SK-N-SH treated with all-trans-retinoic acid at 6 μM for 48 hours (cell line): ENCODE measurements at regions not wholly inside any gene's neighbourhood (a gene's known extent, or its start where the extent isn't known, plus 50 kb on each side); places are given as distances from the start of the nearest gene placed in this dataset.

ENCODE experiments used
- ATAC-seq: fragments of 200-7000 bp; cut with Tn5 transposase; 3 replicates; pipeline ENCODE4 v1.9.1; 2020; ENCODE audit warnings: mild to moderate bottlenecking, moderate library complexity
- ARNTL ChIP-seq: fragments of 450-650 bp; formaldehyde crosslinking; IDR thresholded peaks from 2 replicates; pipeline ENCODE4 v1.5.0; 2020; ENCODE audit warnings: low read depth, mild to moderate bottlenecking, moderate library complexity, borderline replicate concordance
- BACH2 ChIP-seq: fragments of 250-450 bp; sonication (Bioruptor Pico); IDR thresholded peaks from 2 replicates; pipeline ENCODE4 v1.9.0; 2021; ENCODE audit warnings: mild to moderate bottlenecking, borderline replicate concordance
- CREB5 ChIP-seq: fragments of 250-450 bp; sonication (Bioruptor Pico); IDR thresholded peaks from 2 replicates; pipeline ENCODE4 v1.5.1; 2020; ENCODE audit warnings: low read depth, mild to moderate bottlenecking, moderate library complexity
- ESRRG ChIP-seq: fragments of 250-450 bp; sonication (Bioruptor Pico); IDR thresholded peaks from 2 replicates; pipeline ENCODE4 v1.6.1; 2021; ENCODE audit warnings: mild to moderate bottlenecking
- GLIS3 ChIP-seq: fragments of 250-450 bp; sonication (Bioruptor Pico); IDR thresholded peaks from 2 replicates; pipeline ENCODE4 v1.5.0; 2020; ENCODE audit warnings: mild to moderate bottlenecking, moderate library complexity
- ISL1 ChIP-seq: fragments of 250-450 bp; sonication (Bioruptor Pico); IDR thresholded peaks from 2 replicates; pipeline ENCODE4 v2.1.2; 2022; ENCODE audit warnings: mild to moderate bottlenecking, moderate library complexity
- PATZ1 ChIP-seq: fragments of 250-450 bp; sonication (Bioruptor Pico); IDR thresholded peaks from 2 replicates; pipeline ENCODE4 v1.8.0; 2020; ENCODE audit warnings: mild to moderate bottlenecking, moderate library complexity, borderline replicate concordance
- PPARA ChIP-seq: fragments of 250-450 bp; sonication (Bioruptor Pico); IDR thresholded peaks from 2 replicates; pipeline ENCODE4 v1.5.0; 2020; ENCODE audit warnings: mild to moderate bottlenecking, borderline replicate concordance
- RARB ChIP-seq: fragments of 250-450 bp; sonication (Bioruptor Pico); IDR thresholded peaks from 2 replicates; pipeline ENCODE4 v1.8.0; 2021; ENCODE audit warnings: mild to moderate bottlenecking, moderate library complexity
- SNAI2 ChIP-seq: fragments of 250-450 bp; sonication (Bioruptor Pico); IDR thresholded peaks from 2 replicates; pipeline ENCODE4 v1.5.0; 2020; ENCODE audit warnings: mild to moderate bottlenecking, moderate library complexity
- TOX ChIP-seq: fragments of 250-450 bp; sonication (Bioruptor Pico); IDR thresholded peaks from 2 replicates; pipeline ENCODE4 v1.8.0; 2021; ENCODE audit warnings: mild to moderate bottlenecking, moderate library complexity, borderline replicate concordance
- TSHZ2 ChIP-seq: fragments of 250-450 bp; sonication (Bioruptor Pico); IDR thresholded peaks from 2 replicates; pipeline ENCODE4 v1.5.0; 2020; ENCODE audit warnings: mild to moderate bottlenecking, moderate library complexity
- ZFP30 ChIP-seq: fragments of 450-650 bp; formaldehyde crosslinking; IDR thresholded peaks from 2 replicates; pipeline ENCODE4 v1.5.0; 2022; ENCODE audit warnings: mild to moderate bottlenecking, moderate library complexity
- ZNF565 ChIP-seq: fragments of 450-650 bp; formaldehyde crosslinking; conservative IDR thresholded peaks from 2 replicates; pipeline ENCODE4 v1.5.0; 2020; ENCODE audit warnings: low read depth, mild to moderate bottlenecking, moderate library complexity
- ZNF70 ChIP-seq: fragments of 450-650 bp; formaldehyde crosslinking; IDR thresholded peaks from 2 replicates; pipeline ENCODE4 v1.5.0; 2020; ENCODE audit warnings: mild to moderate bottlenecking, moderate library complexity
- ZNF8 ChIP-seq: fragments of 450-650 bp; formaldehyde crosslinking; IDR thresholded peaks from 2 replicates; pipeline ENCODE4 v1.5.0; 2020; ENCODE audit warnings: mild to moderate bottlenecking, moderate library complexity

- TF ChIP-seq RARB (CRISPR knock-in tag) (no peak), BACH2 (no peak), ARNTL (CRISPR knock-in tag) (no peak), PATZ1 (no peak), SNAI2 (CRISPR knock-in tag) (no peak), ZNF70 (CRISPR knock-in tag) (no peak), ESRRG (CRISPR knock-in tag) (no peak), PPARA (no peak), TSHZ2 (CRISPR knock-in tag) (no peak), GLIS3 (no peak), ZNF8 (CRISPR knock-in tag) (no peak), ISL1 (no peak), ZFP30 (CRISPR knock-in tag) (no peak), TOX (CRISPR knock-in tag) (no peak)
- no peak for ATAC-seq
Observed at GRCh38 chr3:107861904-107862303, 228.9 kb downstream of the CD47 start.

GRCh38 chr3:107861422-107861821, 229.4 kb downstream of the CD47 start:
- ATAC-seq, result no peak
- TF ChIP-seq ARNTL (CRISPR knock-in tag) (no peak), CREB5 (CRISPR knock-in tag) (no peak), TSHZ2 (CRISPR knock-in tag) (no peak), ZNF565 (CRISPR knock-in tag) (no peak)
